SK-N-SH (cell line): ENCODE measurements at regions not wholly inside any gene's neighbourhood (a gene's known extent, or its start where the extent isn't known, plus 50 kb on each side); places are given as distances from the start of the nearest gene placed in this dataset.

ENCODE experiments used
- CTCF ChIA-PET: fragments of 300-600, 350-600 bp; formaldehyde crosslinking; extraction: SDS; loops from one replicate; lab custom pipeline; 2021; lab: Yijun Ruan, JAX
- POLR2A ChIA-PET: fragments of 350-600 bp; sonication (Branson Sonifier 250); formaldehyde crosslinking; extraction: SDS; loops from one replicate; lab custom pipeline; 2020; ENCODE audit warnings: antibody characterized with exemption, inconsistent platforms; lab: Yijun Ruan, JAX
- DNase-seq: peaks from one replicate; pipeline ENCODE4 v3.0.0; 2012
- H2AFZ ChIP-seq: fragments of 200-600 bp; sonication (generic); 2 replicates; pipeline ENCODE4 v1.8.1; 2016; ENCODE audit warnings: antibody characterized with exemption, mild to moderate bottlenecking, low read depth
- H3F3A ChIP-seq: fragments of 200-600 bp; sonication (generic); replicated peaks from 2 replicates; pipeline ENCODE3; 2016; ENCODE audit warnings: antibody characterized with exemption, mild to moderate bottlenecking; ENCODE audit not compliant: insufficient read depth
- H3K27ac ChIP-seq, 2 experiments: fragments of 200-500 bp in 1 of 2; fragments of 200-600 bp in 1 of 2; sonication (Bioruptor generic) in 1 of 2; sonication (generic), shearing (Covaris generic) in 1 of 2; 2 replicates each; pipeline versions ENCODE4 v1.5.1 to v1.6.1; 2014 to 2016; ENCODE audit warnings: low read depth in 2 of 2, inconsistent platforms in 1 of 2, low read length in 1 of 2, mild to moderate bottlenecking in 1 of 2, mixed read lengths in 1 of 2
- H3K27me3 ChIP-seq: fragments of 200-600 bp; sonication (generic), shearing (Covaris generic); 2 replicates; pipeline ENCODE4 v1.6.1; 2016; ENCODE audit warnings: mixed run types; ENCODE audit not compliant: insufficient read depth
- H3K36me3 ChIP-seq, 2 experiments: fragments of 200-500 bp in 1 of 2; fragments of 200-600 bp in 1 of 2; sonication (Bioruptor generic) in 1 of 2; sonication (generic) in 1 of 2; replicated peaks in 1 of 2; 2 replicates each; pipeline versions ENCODE3 to v1.5.1; 2014 to 2016; ENCODE audit warnings: low read length in 1 of 2, mild to moderate bottlenecking in 1 of 2; ENCODE audit not compliant: insufficient read depth in 2 of 2, control insufficient read depth in 1 of 2
- H3K4me1 ChIP-seq, 2 experiments: fragments of 200-500 bp in 1 of 2; fragments of 200-600 bp in 1 of 2; sonication (Bioruptor generic) in 1 of 2; sonication (generic), shearing (Covaris generic) in 1 of 2; 2 replicates each; pipeline versions ENCODE4 v1.5.1 to v1.6.1; 2014 to 2016; ENCODE audit warnings: low read depth in 1 of 2, low read length in 1 of 2, mixed run types in 1 of 2; ENCODE audit not compliant: insufficient read depth in 2 of 2, control insufficient read depth in 1 of 2
- H3K4me2 ChIP-seq: fragments of 200-600 bp; sonication (generic), shearing (Covaris generic); 2 replicates; pipeline ENCODE4 v1.6.1; 2017; ENCODE audit warnings: mixed run types
- H3K4me3 ChIP-seq, 2 experiments: fragments of 200-500 bp in 1 of 2; fragments of 200-600 bp in 1 of 2; sonication (Bioruptor generic) in 1 of 2; sonication (generic), shearing (Covaris generic) in 1 of 2; 2 replicates each; pipeline versions ENCODE4 v1.5.1 to v1.8.1; 2014 to 2016; ENCODE audit warnings: low read depth in 2 of 2, inconsistent platforms in 1 of 2, low read length in 1 of 2, mild to moderate bottlenecking in 1 of 2, mixed read lengths in 1 of 2, moderate library complexity in 1 of 2
- H3K79me2 ChIP-seq: fragments of 200-600 bp; sonication (generic); 2 replicates; pipeline ENCODE4 v1.8.1; 2017; ENCODE audit warnings: mild to moderate bottlenecking; ENCODE audit not compliant: insufficient read depth
- H3K9ac ChIP-seq: fragments of 200-600 bp; sonication (generic); 2 replicates; pipeline ENCODE4 v1.6.1; 2017; ENCODE audit warnings: mixed run types
- H3K9me2 ChIP-seq: fragments of 200-600 bp; sonication (generic); 2 replicates; pipeline ENCODE4 v1.6.1; 2017; ENCODE audit warnings: mixed run types
- H3K9me3 ChIP-seq: fragments of 200-600 bp; sonication (generic); 2 replicates; pipeline ENCODE4 v1.6.1; 2017; ENCODE audit warnings: mixed run types, mild to moderate bottlenecking, moderate library complexity
- H4K20me1 ChIP-seq: fragments of 200-600 bp; sonication (generic); 2 replicates; pipeline ENCODE4 v1.6.1; 2017; ENCODE audit warnings: mild to moderate bottlenecking, mixed run types; ENCODE audit not compliant: insufficient read depth
- CHD2 ChIP-seq: fragments of 150-350 bp; IDR thresholded peaks from 2 replicates; pipeline ENCODE4 v1.6.1; 2018; ENCODE audit warnings: low read length; ENCODE audit not compliant: partially characterized antibody
- CTCF ChIP-seq: fragments of 200-600 bp; sonication (generic); IDR thresholded peaks from 2 replicates; pipeline ENCODE4 v1.6.1; 2017; ENCODE audit warnings: antibody characterized with exemption, mild to moderate bottlenecking, moderate library complexity
- EP300 ChIP-seq, 2 experiments: IDR thresholded peaks; 2 replicates each; pipeline versions ENCODE4 v1.4.0 to v1.6.1; 2012; ENCODE audit warnings: borderline replicate concordance in 1 of 2, low read depth in 1 of 2, low read length in 1 of 2
- EZH2phosphoT487 ChIP-seq: fragments of 200-600 bp; sonication (generic); IDR thresholded peaks from 2 replicates; pipeline ENCODE4 v1.6.1; 2017; ENCODE audit warnings: low read depth, mixed run types, mild to moderate bottlenecking, antibody characterized with exemption, moderate library complexity, borderline replicate concordance
- GABPA ChIP-seq: IDR thresholded peaks from 2 replicates; pipeline ENCODE4 v1.4.0; 2012; ENCODE audit warnings: low read depth, mild to moderate bottlenecking
- GATA2 ChIP-seq: sonication (generic); formaldehyde crosslinking; IDR thresholded peaks from 2 replicates; pipeline ENCODE4 v1.5.0; 2020; ENCODE audit warnings: mild to moderate bottlenecking, missing genetic modification reagents
- JUND ChIP-seq: IDR thresholded peaks from 2 replicates; pipeline ENCODE4 v1.4.0; 2012
- MEF2A ChIP-seq: IDR thresholded peaks from 2 replicates; pipeline ENCODE4 v1.4.0; 2012; ENCODE audit warnings: low read depth, borderline replicate concordance
- MXI1 ChIP-seq: IDR thresholded peaks from 2 replicates; pipeline ENCODE4 v1.6.1; 2012; ENCODE audit warnings: mild to moderate bottlenecking, low read depth, low read length, improper control_type of control experiment
- NRF1 ChIP-seq: IDR thresholded peaks from 2 replicates; pipeline ENCODE4 v1.6.1; 2012; ENCODE audit warnings: low read depth, mild to moderate bottlenecking, low read length
- POLR2AphosphoS5 ChIP-seq: IDR thresholded peaks from 2 replicates; pipeline ENCODE4 v1.6.1; 2012; ENCODE audit warnings: low read depth, low read length
- RCOR1 ChIP-seq: fragments of 150-350 bp; IDR thresholded peaks from 2 replicates; pipeline ENCODE4 v1.6.1; 2017; ENCODE audit warnings: antibody characterized with exemption, low read length
- RFX5 ChIP-seq: IDR thresholded peaks from 2 replicates; pipeline ENCODE4 v1.6.1; 2012; ENCODE audit warnings: mild to moderate bottlenecking, improper control_type of control experiment, low read length
- SMC3 ChIP-seq: IDR thresholded peaks from 2 replicates; pipeline ENCODE4 v1.6.1; 2012; ENCODE audit warnings: low read depth, low read length, improper control_type of control experiment
- TEAD4 ChIP-seq: IDR thresholded peaks from 2 replicates; pipeline ENCODE4 v1.4.0; 2012; ENCODE audit warnings: mild to moderate bottlenecking, borderline replicate concordance; ENCODE audit not compliant: insufficient read depth
- YY1 ChIP-seq: IDR thresholded peaks from 2 replicates; pipeline ENCODE4 v1.4.0; 2012; ENCODE audit warnings: low read depth, mild to moderate bottlenecking
- WGBS: methylation state at CpG from one replicate; pipeline ENCODE4 v1.1.6; 2017; ENCODE audit warnings: low lambda C conversion rate; 5-methylcytosine and 5-hydroxymethylcytosine counted together
- TF ChIP-seq, protein P1 (sequence below): IDR thresholded peaks from 2 replicates; pipeline ENCODE4; 2012
- TF ChIP-seq, protein P2 (sequence below): IDR thresholded peaks from 2 replicates; pipeline ENCODE4 v1.4.0; 2012; ENCODE audit warnings: low read depth
- TF ChIP-seq, protein P3 (sequence below): fragments of 150-350 bp; IDR thresholded peaks from 2 replicates; pipeline ENCODE4 v1.6.1; 2016; ENCODE audit warnings: mild to moderate bottlenecking, low read depth, low read length

GRCh38 chr2:101612019-101612418, 85.5 kb upstream of the MAP4K4 start:
- peaks cover 0 to 3% of the 10 kb centered on the region in 2 experiments; a peak in 1 of 4 replicates for H3K4me1 ChIP-seq
- H4K20me1 ChIP-seq, result no peaks in the 10 kb centered on the region
- no peak overlapping the region for H3K4me2 ChIP-seq
- no peak overlapping the region for H3K4me3 ChIP-seq
- ChIA-PET POLR2A (no interaction called here), CTCF (no interaction called here)
- WGBS, result 68% methylated on average over 3 of the region's 3 CpGs
- H3K9me2 ChIP-seq, result no peaks in the 10 kb centered on the region
- H3F3A ChIP-seq, result no peaks in the 10 kb centered on the region
- TF ChIP-seq MEF2A (no peak), CTCF (no peak), MXI1 (no peak), YY1 (no peak), NRF1 (no peak), EP300 (IDR thresholded peaks at IDR 0.05; ENCODE audit: borderline replicate concordance in 1 of 2, low read depth in 1 of 2, low read length in 1 of 2) (no peak)
- TF ChIP-seq, protein P1, sequence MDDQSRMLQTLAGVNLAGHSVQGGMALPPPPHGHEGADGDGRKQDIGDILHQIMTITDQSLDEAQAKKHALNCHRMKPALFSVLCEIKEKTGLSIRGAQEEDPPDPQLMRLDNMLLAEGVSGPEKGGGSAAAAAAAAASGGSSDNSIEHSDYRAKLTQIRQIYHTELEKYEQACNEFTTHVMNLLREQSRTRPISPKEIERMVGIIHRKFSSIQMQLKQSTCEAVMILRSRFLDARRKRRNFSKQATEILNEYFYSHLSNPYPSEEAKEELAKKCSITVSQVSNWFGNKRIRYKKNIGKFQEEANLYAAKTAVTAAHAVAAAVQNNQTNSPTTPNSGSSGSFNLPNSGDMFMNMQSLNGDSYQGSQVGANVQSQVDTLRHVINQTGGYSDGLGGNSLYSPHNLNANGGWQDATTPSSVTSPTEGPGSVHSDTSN, result no peak
- TF ChIP-seq, protein P2, sequence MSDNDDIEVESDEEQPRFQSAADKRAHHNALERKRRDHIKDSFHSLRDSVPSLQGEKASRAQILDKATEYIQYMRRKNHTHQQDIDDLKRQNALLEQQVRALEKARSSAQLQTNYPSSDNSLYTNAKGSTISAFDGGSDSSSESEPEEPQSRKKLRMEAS, result no peak
- no peaks in the 10 kb centered on the region for H3K9me3 ChIP-seq
- H3K9ac ChIP-seq, result no peak overlapping the region
- H3K79me2 ChIP-seq, result no peaks in the 10 kb centered on the region
- H2AFZ ChIP-seq, result no peak overlapping the region
- DNase-seq, result no peak
- no peaks in the 10 kb centered on the region for H3K36me3 ChIP-seq
- no peaks in the 10 kb centered on the region for H3K27me3 ChIP-seq
- no peak overlapping the region for H3K27ac ChIP-seq

- H3K4me2 ChIP-seq, result no peak overlapping the region
- no peak for DNase-seq
- CTCF ChIA-PET, result no interaction called here
These were observed 86.7 kb upstream of the MAP4K4 start for GRCh38 chr2:101610750-101611315.

More at GRCh38 chr2:101610750-101611315, 86.7 kb upstream of the MAP4K4 start:
- Histone ChIP-seq H3F3A (no peaks in the 10 kb centered on the region), H3K4me3 (no peak overlapping the region), H2AFZ (no peak overlapping the region), H3K4me1 (no peaks in the 10 kb centered on the region), H3K9me2 (no peaks in the 10 kb centered on the region), H3K9ac (no peak overlapping the region), H3K79me2 (no peaks in the 10 kb centered on the region), H3K9me3 (no peaks in the 10 kb centered on the region), H3K27ac (no peak overlapping the region), H4K20me1 (no peaks in the 10 kb centered on the region), H3K27me3 (no peaks in the 10 kb centered on the region), H3K36me3 (no peaks in the 10 kb centered on the region)
- 86% methylated on average over 3 of the region's 3 CpGs for WGBS
- POLR2A ChIA-PET, result no interaction called here
- TF ChIP-seq RFX5 (no peak), CHD2 (no peak), POLR2AphosphoS5 (no peak), RCOR1 (no peak), EZH2phosphoT487 (no peak), JUND (no peak), TEAD4 (no peak), NRF1 (no peak), SMC3 (no peak), GABPA (no peak), GATA2 (CRISPR knock-in tag) (no peak)
- TF ChIP-seq, protein P3, sequence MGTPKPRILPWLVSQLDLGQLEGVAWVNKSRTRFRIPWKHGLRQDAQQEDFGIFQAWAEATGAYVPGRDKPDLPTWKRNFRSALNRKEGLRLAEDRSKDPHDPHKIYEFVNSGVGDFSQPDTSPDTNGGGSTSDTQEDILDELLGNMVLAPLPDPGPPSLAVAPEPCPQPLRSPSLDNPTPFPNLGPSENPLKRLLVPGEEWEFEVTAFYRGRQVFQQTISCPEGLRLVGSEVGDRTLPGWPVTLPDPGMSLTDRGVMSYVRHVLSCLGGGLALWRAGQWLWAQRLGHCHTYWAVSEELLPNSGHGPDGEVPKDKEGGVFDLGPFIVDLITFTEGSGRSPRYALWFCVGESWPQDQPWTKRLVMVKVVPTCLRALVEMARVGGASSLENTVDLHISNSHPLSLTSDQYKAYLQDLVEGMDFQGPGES, result no peak
